ENCODE measurements at regions not wholly inside any gene's neighbourhood (a gene's known extent, or its start where the extent isn't known, plus 50 kb on each side); places are given as distances from the start of the nearest gene placed in this dataset.

DNA sequence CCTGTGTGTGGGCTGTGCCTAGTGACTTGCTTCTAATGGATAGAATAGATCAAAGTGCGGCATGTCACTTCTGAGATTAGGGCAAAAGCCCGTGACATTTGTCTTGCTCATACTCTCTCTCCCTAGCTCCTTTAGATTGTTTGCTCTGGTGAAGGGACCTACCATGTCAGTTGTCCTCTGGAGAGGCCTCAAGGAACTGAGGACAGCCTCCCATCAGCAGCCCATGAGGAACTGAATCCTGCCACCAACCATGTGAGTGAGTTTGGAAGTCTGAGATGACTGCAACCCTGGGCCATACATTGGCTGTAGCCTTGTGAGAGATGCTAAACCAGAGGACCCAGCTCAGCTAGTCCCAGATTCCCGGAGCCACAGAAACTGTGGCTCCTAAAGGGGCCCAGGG is 101.6 kb upstream of the ESRRB start:
- no peaks in the 10 kb centered on the region for H3K9me3 ChIP-seq (ENCODE audit: low read depth, low read length)
- H2AFZ ChIP-seq (ENCODE audit: low read length): no peak overlapping the region
- H3K27me3 ChIP-seq (ENCODE audit: insufficient read depth, low read length): peaks cover 10% of the 10 kb centered on the region
- TF ChIP-seq, protein P1, sequence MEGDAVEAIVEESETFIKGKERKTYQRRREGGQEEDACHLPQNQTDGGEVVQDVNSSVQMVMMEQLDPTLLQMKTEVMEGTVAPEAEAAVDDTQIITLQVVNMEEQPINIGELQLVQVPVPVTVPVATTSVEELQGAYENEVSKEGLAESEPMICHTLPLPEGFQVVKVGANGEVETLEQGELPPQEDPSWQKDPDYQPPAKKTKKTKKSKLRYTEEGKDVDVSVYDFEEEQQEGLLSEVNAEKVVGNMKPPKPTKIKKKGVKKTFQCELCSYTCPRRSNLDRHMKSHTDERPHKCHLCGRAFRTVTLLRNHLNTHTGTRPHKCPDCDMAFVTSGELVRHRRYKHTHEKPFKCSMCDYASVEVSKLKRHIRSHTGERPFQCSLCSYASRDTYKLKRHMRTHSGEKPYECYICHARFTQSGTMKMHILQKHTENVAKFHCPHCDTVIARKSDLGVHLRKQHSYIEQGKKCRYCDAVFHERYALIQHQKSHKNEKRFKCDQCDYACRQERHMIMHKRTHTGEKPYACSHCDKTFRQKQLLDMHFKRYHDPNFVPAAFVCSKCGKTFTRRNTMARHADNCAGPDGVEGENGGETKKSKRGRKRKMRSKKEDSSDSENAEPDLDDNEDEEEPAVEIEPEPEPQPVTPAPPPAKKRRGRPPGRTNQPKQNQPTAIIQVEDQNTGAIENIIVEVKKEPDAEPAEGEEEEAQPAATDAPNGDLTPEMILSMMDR (IDR thresholded peaks at IDR 0.05; ENCODE audit: extremely low read depth, low read depth, low read length): no peak
- H4K20me1 ChIP-seq (ENCODE audit: insufficient read depth, low read length): no peaks in the 10 kb centered on the region
- H3K36me3 ChIP-seq (ENCODE audit: insufficient read depth, low read length): no peaks in the 10 kb centered on the region
- H3K4me3 ChIP-seq (ENCODE audit: insufficient read depth, low read length): no peak overlapping the region
- no peak for DNase-seq (ENCODE audit: insufficient read length, low spot score, missing footprints)
- no peaks in the 10 kb centered on the region for H3K4me1 ChIP-seq (ENCODE audit: insufficient read depth, low read length)
- H3K27ac ChIP-seq (ENCODE audit: low read depth, low read length): no peak overlapping the region
- H3K4me2 ChIP-seq (ENCODE audit: insufficient read depth, low read length): no peak overlapping the region
- no peaks in the 10 kb centered on the region for H3K79me2 ChIP-seq (ENCODE audit: insufficient read depth, low read length)

DNA sequence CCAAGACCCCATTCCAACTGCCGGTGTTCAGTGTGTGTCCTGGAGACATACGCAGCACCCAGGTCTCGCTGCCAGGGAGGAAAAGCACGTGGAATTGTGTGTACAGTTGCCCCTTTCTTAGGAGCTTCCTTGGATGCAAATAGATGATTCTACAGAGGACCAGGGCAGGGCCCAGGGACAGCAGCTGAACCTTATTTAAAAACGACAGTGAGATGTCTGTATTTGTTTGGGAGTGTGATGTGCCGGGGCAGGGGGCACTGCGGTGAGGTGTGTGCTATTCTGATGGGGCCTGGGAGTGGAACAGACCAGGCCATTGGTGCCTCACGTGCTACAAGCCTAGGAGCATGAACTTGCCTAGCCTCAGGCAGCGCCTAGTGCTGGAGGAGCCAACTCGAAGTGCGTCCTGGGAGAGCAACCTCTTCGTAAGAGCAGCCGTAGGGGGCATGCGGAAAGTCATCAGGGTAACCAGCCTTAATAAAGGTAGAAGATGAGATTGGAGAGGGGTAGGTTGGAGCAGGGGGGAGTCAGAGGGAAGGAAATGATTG is 98.3 kb upstream of the ESRRB start:
- DNase-seq (ENCODE audit: insufficient read length, low spot score, missing footprints): no peak
- H2AFZ ChIP-seq (ENCODE audit: low read length): no peak overlapping the region
- H3K4me3 ChIP-seq (ENCODE audit: insufficient read depth, low read length): no peak overlapping the region
- H3K79me2 ChIP-seq (ENCODE audit: insufficient read depth, low read length): no peaks in the 10 kb centered on the region
- H3K4me1 ChIP-seq (ENCODE audit: insufficient read depth, low read length): no peaks in the 10 kb centered on the region
- TF ChIP-seq, protein P1 (IDR thresholded peaks at IDR 0.05; ENCODE audit: extremely low read depth, low read depth, low read length): no peak
- H4K20me1 ChIP-seq (ENCODE audit: insufficient read depth, low read length): no peaks in the 10 kb centered on the region
- no peak overlapping the region for H3K27ac ChIP-seq (ENCODE audit: low read depth, low read length)
- peaks cover 5% of the 10 kb centered on the region for H3K27me3 ChIP-seq (ENCODE audit: insufficient read depth, low read length)
- H3K36me3 ChIP-seq (ENCODE audit: insufficient read depth, low read length): no peaks in the 10 kb centered on the region
- H3K9me3 ChIP-seq (ENCODE audit: low read depth, low read length): no peaks in the 10 kb centered on the region
- no peak overlapping the region for H3K4me2 ChIP-seq (ENCODE audit: insufficient read depth, low read length)

DNA sequence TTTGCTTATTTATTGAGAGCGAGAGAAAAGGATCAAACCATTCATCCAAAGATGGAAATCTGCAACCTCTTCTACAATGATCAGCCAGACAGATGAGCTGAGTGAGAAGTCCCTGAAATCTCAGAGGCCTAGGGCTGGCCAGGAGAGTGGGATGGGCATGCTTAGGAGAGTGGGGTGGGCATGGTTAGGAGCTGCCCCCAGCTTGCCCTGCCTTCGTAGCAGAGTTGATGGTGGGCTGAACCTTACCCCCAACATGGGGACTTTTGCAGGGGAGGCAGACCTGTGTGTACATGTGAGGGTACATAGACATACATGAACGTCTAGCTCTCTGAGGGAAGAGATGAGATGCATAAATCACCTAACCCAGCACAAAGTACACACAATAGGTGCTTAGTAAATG is 95.7 kb upstream of the ESRRB start:
- no peaks in the 10 kb centered on the region for H3K79me2 ChIP-seq (ENCODE audit: insufficient read depth, low read length)
- TF ChIP-seq, protein P1 (IDR thresholded peaks at IDR 0.05; ENCODE audit: extremely low read depth, low read depth, low read length): no peak
- no peak for DNase-seq (ENCODE audit: insufficient read length, low spot score, missing footprints)
- no peaks in the 10 kb centered on the region for H3K36me3 ChIP-seq (ENCODE audit: insufficient read depth, low read length)
- H3K4me2 ChIP-seq (ENCODE audit: insufficient read depth, low read length): no peak overlapping the region
- H3K27me3 ChIP-seq (ENCODE audit: insufficient read depth, low read length): peaks cover 7% of the 10 kb centered on the region
- H3K4me1 ChIP-seq (ENCODE audit: insufficient read depth, low read length): no peaks in the 10 kb centered on the region
- no peak overlapping the region for H3K27ac ChIP-seq (ENCODE audit: low read depth, low read length)
- H3K9me3 ChIP-seq (ENCODE audit: low read depth, low read length): no peaks in the 10 kb centered on the region
- no peak overlapping the region for H3K4me3 ChIP-seq (ENCODE audit: insufficient read depth, low read length)
- H2AFZ ChIP-seq (ENCODE audit: low read length): no peak overlapping the region
- no peaks in the 10 kb centered on the region for H4K20me1 ChIP-seq (ENCODE audit: insufficient read depth, low read length)

DNA sequence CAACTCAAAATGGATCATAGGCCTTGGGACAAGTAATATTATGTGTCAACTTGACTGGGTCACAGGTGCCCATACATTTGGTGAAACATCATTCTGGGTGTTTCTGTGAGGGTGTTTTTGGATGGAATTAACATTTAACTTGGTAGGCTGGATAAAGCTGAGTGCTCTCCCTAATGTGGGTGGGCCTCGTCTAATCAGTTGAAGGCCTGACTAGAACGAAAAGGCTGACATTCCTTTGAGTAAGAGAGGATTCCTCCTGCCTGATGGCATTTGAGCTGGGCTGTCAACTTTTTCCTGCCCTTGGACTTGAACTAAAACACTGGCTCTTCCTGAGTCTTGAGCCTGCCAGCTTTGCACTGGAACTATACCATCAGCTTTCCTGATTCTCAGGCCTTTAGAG is 93.4 kb upstream of the ESRRB start:
- H3K79me2 ChIP-seq (ENCODE audit: insufficient read depth, low read length): no peaks in the 10 kb centered on the region
- TF ChIP-seq, protein P1 (IDR thresholded peaks at IDR 0.05; ENCODE audit: extremely low read depth, low read depth, low read length): no peak
- H3K4me1 ChIP-seq (ENCODE audit: insufficient read depth, low read length): no peaks in the 10 kb centered on the region
- no peak overlapping the region for H3K4me2 ChIP-seq (ENCODE audit: insufficient read depth, low read length)
- no peaks in the 10 kb centered on the region for H4K20me1 ChIP-seq (ENCODE audit: insufficient read depth, low read length)
- no peak overlapping the region for H3K27ac ChIP-seq (ENCODE audit: low read depth, low read length)
- H3K4me3 ChIP-seq (ENCODE audit: insufficient read depth, low read length): no peak overlapping the region
- H3K9me3 ChIP-seq (ENCODE audit: low read depth, low read length): no peaks in the 10 kb centered on the region
- H3K36me3 ChIP-seq (ENCODE audit: insufficient read depth, low read length): no peaks in the 10 kb centered on the region
- peaks cover 7% of the 10 kb centered on the region for H3K27me3 ChIP-seq (ENCODE audit: insufficient read depth, low read length)
- DNase-seq (ENCODE audit: insufficient read length, low spot score, missing footprints): no peak
- H2AFZ ChIP-seq (ENCODE audit: low read length): no peak overlapping the region

All from osteoblast (primary cell).